ENCODE measurements at regions not wholly inside any gene's neighbourhood (a gene's known extent, or its start where the extent isn't known, plus 50 kb on each side); places are given as distances from the start of the nearest gene placed in this dataset.

DNA sequence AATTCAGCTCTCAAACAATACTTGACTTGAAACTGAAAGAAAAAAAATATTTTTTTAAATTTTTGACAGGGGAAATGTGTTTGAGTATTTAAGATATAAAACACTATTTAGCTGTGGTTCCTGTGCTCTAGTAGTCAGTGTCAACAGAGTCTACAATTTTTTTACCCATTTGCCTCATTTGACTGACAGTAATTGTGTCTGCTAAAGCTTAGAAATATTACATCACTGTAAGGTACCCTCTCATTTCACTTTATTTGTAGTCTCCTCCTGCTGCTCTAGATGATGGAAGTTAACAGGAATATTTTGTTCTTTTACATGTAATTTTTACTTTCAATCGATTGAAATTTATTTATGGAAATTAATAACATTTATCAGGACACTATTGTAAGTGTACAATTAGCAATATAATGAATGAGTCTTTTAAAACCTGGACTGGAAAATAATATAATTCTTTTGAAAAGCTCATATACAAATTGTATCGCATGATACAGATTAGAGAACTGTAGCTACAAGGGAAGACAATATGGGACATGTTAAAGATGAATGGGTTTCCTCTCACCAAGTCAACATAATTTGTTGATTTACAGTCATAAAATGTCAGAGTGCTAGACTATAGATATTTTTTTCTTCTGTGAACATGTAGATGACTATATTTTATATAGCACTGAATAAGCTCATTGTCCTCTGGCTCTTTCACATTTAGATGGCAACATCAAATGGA is 1186.5 kb upstream of the ADGRL3 start:
- DNase-seq (ENCODE audit: low read depth in 2 of 2) = no peak

DNA sequence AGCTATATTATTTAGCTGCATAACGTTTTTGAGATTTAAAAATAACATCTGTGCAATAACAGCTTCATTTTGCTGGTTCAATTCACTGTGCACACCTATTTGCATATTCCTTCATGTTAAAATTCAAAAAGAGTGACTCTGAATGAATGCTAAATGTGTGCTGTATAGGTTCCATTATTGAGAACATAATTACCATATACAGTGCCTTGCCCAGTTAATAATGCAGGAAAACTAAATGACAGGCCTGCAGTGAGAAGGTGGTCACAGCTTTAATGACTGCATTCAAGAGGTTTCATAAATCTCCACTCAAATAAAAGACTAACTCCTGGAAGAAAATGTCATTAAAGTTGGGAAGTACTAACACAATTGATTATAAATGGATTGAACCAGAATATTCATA is 1183.2 kb upstream of the ADGRL3 start:
- DNase-seq (ENCODE audit: low read depth in 2 of 2) = no peak

DNA sequence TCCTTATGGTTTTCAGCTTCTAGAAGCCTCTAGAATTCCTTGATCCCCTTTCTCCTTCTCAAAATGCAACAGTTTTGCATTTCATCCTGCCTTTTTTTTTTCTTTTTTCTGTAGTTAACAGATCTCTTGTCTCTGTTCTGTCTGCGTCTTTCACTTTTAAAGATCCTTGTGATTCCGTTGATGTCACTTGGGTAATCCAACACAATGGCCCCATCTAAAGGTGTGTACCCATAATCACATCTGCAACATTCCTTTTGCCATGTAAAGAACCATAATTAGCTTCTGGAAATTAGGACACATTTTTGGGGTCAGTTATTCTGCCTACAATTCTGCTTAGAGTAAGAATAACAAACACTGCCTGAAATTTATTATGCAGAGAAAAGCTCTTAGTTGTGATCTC is 1180.9 kb upstream of the ADGRL3 start:
- DNase-seq (ENCODE audit: low read depth in 2 of 2) = no peak

DNA sequence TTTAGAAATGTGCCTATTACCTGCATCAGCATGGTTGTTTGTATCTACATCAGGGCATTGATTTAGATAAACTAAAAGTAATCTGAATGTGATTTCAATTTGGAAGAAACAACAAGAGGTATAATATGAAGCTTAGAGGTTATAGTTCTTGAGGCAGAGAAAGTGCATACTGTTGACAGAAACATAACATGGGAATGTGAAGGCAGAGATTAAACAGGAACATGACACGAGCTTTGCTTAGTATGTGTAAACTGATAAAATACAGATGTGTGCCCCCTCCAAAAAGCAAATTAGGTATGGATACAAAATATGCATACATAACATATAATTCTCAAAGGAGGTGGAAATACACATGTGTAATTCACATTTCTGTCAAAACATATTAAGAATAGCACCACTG is 1180.2 kb upstream of the ADGRL3 start:
- DNase-seq (ENCODE audit: low read depth in 2 of 2) = no peak

DNA sequence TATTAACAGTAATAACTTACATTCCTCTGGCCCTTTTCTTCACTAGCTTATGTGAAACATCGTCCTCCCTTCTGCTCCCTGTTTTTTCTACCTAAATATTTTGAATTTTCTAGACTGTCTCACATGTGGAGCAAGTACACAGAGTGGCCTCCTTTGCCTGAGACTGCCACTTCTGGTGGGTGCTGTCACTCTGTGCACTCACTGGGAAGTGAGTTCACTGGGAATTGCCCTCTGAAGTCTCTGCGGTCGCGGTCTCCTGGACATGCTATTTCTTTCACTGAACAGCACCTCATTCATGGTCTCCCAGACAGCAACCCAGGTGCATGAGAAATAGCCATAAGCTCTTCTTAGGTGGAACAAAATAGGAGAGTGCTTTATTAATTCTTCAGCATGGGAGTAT is 1179.7 kb upstream of the ADGRL3 start:
- no peak for DNase-seq (ENCODE audit: low read depth in 2 of 2)

DNA sequence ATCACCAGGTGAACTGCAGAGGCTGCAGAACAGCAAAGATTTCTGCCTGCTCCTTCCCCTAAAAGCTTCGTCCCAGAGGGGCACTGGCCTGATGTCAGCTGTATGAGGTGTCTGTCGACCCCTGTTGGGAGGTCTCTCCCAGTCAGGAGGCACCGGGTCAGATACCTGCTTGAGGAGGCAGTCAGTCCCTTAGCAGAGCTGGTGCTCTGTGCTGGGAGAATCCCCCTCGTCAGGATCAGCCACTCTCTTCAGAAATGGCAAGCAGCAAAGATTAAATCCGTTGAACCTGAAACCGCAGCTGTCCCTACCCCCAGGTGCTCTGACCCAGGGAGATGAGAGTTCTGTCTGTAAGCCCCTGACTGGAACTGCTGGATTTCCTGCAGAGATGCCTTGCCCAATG is 1166.3 kb upstream of the ADGRL3 start:
- DNase-seq (ENCODE audit: low read depth in 2 of 2) = no peak

DNA sequence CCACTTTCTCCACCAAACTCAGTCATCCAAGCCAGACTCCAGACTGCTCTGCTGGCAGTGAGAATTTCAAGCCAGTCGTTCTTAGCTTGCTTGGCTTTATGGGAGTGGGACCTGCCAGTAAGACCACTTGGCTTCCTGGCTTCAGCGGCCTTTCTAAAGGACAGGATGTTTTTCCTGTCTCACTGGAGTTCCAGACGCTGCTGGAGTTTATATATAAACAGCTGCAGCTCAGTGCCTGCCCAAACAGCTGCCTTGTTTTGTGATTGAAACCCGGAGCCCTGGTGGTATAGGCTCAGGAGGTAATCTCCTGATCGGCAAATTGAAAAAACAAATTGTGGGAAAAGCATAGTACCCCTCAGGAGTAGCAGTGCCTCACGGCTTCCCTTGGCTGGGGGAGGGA is 1165.8 kb upstream of the ADGRL3 start:
- no peak for DNase-seq (ENCODE audit: low read depth in 2 of 2)

DNA sequence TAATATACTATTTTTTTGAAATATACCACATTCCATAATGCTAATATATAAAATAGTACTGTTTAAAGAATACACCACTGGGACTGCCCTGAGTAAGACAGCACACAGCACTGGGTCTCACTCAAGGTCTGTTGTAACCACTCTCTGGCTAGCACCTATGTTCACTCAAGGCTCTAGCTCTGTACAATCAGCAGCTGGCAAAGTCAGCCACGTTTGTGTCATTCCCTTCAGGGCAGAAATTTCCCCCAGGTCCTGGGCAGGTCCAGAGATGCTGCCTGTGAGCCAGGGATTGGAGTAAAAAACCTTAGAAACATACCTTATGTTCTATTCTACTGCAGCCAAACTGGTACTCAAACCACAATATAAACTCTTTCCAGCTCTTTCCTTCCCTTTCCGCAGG is 1160.2 kb upstream of the ADGRL3 start:
- no peak for DNase-seq (ENCODE audit: low read depth in 2 of 2)

DNA sequence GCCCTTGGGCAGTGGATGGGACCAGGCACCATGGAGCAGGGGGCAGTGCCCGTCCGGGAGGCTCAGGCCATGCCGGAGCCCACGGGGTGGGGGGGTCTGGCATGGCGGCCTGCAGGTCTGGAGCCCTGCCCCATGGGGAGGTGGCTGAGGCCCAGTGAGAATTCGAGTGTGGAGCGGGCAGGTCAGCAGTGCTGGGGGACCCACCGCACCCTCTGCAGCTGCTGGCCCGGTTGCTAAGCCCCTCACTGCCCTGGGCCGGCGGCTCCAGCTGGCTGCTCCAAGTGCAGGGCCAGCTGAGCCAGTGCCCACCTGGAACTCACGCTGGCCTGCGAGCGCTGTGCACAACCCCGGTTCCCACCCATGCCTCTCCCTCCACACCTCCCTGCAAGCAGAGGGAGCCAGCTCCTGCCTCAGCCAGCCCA is 1157.9 kb upstream of the ADGRL3 start:
- no peak for DNase-seq (ENCODE audit: low read depth in 2 of 2)

DNA sequence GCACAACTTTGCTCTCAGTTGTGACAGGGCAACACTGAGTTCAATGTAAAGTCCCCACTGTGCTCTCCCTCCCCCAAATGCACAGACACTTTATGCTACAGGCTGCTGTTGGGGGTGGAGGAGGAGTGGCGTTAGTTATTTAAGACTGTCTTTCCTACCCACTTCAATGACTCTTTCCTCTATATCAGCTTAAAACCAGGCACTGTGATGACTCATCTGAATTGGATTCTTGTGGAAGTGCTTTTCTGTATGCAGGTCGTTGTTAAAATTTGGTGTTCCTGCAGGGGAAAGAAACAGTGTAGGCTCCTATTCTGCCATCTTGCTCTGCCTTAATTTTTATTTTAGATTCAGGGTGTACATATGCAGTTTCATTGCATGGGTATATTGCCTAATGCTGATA is 1157.2 kb upstream of the ADGRL3 start:
- no peak for DNase-seq (ENCODE audit: low read depth in 2 of 2)

DNA sequence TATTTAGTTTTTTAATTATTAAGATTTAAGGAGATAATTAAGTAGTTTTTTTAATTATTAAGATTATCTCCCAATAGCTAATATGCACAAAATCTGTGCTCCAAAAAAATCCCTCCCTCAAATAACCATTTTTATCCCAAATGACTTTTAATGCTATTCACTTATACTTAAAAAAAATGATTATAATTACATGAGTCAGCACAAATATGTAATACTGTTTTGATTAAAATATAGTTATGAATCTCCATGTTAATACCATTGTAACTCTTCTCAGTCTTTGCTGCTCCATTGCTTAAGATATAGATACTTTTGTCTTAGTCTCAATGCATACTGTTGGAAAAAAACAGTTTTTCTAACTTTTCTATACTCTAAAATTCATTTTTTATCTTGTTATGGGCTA is 1121.1 kb upstream of the ADGRL3 start:
- no peak for DNase-seq (ENCODE audit: low read depth in 2 of 2)

DNA sequence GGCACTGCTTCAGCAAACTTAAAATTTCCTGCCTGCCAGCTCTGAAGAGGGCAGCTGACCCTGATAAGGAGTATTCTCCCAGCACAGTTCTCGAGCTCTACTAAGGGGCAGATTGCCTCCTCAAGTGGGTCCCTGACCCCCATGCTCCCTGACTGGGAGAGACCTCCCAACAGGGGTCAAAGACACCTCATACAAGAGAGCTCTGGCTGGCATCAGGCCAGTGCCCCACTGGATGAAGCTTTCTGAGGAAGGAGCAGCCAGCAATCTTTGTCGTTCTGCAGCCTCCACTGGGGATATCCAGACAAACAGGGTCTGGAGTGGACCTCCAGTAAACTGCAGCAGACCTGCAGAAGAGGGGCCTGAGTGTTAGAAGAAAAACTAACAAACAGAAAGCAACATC is 1118.3 kb upstream of the ADGRL3 start:
- DNase-seq (ENCODE audit: low read depth in 2 of 2) = no peak

DNA sequence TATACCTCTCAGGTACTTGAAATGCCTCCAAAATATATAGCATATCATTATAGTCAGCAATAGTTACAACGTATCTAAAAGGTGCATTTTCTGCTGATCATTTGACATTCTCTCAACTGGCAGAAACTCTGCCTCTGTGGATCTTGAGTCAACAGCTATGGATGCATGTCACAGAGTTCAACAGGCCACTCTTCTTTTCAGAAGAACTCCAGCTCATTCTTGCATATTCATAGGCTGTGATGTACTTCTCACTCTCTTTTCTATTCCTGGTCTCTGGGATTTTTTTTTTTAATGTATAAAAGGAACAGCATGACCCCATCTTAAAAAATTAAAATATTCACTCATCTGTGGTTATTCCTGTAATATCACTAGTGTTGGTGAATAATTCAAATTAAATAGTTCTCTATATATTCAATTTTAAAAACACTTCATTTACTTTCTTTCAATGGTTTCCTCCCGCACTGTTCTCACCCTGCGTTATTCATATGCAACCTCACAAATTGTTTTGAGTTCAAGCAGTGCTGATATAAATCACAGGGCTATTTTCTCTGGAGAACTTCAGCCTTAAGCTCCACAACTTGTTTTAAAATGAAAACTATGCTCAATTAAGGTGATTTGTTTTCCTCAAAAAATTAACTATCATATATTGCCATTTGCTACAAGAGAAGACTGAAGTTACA is 1111.2 kb upstream of the ADGRL3 start:
- DNase-seq (ENCODE audit: low read depth in 2 of 2) = no peak

DNA sequence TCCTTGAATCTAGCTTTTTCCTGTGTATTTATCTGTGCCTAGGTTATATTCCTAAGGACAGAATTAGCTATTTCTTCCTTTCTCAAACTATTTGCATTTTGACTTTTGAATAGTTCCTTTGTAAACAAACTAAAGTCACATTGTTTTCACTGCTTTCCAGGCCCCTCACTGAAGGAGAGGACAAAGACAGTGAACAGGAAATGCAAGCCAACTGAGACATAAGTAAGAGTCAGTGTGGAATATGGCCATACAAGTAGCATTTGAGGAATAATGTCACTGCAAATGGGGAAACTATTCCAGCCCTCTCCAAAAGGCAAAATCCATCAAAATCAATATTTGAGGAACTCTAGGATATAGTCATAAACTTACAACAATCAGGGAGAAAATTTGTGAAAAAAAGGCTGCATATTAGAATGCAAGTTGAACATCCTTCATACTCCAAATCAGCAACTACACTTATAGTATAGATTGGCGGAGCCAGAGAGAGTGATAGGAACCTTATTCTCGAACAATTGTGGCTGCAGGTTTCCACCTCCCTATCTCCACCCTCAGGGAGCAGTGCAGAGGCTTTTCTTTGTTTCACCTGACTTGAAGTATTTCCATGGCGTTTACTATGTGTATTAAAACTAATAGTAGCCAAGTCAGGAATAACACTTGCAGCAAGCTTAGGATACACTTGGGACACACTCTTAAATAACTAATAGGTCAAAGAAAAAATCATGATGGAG is 1110.4 kb upstream of the ADGRL3 start:
- DNase-seq (ENCODE audit: low read depth in 2 of 2) = no peak

DNA sequence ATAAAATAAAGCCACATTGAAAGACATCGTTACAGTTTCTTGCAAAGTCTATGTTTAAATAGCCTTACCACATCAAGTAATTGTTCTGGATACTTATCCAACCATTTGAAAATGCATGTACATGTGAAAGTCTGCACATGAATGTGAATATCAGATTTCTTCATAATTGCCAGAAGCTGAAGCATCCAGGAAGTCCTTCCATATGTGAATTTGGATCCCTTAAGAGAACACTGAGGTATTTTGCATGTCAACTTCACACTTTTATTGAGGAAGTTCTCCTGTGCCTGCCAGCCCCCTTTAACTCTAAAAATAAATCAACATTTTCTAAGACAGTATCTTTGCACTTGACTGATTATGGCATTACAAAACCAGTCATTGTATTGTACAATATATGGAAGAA is 1103.5 kb upstream of the ADGRL3 start:
- DNase-seq (ENCODE audit: low read depth in 2 of 2) = no peak

DNA sequence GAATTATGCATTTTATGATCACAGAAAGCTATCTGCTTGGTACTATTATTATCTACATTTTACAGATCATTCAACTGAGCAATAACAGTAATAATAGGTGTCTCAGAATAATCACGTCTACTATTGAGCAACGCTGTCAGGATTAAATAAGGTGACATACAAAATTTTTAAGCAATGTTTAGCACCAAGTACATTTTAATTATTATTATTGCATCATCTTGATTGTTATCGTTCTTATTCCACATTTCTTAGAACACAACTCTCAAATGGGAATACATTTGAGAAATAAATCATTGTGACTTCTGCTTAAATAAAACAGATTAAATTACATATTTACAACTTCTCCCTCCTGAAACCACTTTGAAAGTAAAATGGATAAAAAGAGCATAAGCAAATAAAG is 1083.5 kb upstream of the ADGRL3 start:
- DNase-seq (ENCODE audit: low read depth in 2 of 2) = no peak

DNA sequence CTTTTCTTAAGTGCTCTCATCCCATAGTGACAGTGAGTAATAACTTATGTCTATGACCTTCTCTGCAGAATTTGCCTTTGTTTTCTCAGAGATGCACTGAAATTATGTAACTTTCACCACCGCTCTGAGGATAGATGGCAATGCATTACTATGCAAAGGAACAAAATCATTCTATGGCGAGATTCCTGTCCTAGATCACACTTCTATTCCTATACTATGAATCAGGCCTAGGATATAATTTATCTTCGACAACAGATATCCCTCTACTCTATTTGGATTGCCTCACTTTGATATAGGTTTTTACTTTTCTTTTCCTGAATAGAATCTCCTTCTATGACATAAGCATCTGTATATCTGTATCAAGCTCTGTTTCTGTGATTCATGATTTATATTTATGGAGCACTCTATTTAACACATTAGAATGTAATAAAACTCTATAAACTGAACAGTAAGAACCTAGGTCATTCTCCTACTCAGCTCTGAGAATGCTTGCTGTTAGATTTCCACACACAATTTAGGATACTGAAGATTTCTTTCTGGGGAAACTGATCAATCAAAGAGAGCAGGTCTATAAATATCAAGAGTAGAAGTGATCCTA is 1082.3 kb upstream of the ADGRL3 start:
- DNase-seq (ENCODE audit: low read depth in 2 of 2) = no peak

DNA sequence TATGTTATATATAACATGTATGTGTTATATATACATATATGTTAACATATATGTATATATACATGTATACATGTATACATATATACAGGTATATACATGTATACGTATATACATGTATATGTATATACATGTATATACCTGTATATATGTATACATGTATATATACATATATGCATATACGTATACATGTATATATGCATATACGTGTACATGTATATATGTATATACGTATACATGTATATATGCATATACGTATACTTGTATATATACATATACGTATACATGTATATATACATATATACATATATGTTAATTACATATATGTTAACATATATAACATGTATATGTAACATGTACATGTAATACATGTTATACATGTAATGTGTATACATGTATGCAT is 1077.3 kb upstream of the ADGRL3 start:
- DNase-seq (ENCODE audit: low read depth in 2 of 2) = no peak

DNA sequence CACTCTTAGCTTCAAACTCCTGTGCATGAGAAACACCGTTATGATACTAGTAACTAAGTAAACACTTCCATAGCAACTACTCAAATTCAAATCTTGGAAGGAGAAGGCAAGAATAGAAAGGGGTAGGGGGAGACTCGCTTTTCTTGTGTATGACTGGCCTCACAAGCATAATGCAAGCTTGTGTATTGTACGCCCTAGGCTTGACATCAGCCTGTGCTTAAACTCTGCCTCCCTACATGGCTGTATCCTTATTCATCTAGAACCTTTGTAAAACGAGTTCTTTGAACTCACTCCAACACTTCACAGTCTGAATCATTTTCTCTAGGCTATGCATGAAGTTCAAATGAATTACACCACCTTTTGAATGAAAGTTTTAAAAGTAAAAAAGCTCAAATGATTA is 1071.2 kb upstream of the ADGRL3 start:
- DNase-seq (ENCODE audit: low read depth in 2 of 2) = no peak

DNA sequence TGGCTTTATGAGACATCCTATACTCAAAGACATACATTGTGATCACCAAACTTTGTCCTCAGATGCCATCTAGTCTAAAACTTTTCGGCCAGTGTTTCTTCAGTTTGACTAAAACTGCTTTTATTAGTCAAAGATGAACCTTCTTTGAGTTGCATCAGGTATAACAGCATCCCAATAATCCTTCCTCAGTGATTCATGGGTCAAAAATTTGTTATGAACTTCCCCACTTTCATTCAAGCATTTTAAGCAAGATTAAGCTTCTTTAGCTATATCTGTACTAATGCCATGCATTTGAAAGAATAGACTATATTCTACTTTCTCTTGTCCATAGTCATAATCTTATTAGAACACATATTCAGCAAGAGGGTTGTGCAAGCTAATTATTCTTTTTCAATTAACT is 1070.4 kb upstream of the ADGRL3 start:
- DNase-seq (ENCODE audit: low read depth in 2 of 2) = no peak

DNA sequence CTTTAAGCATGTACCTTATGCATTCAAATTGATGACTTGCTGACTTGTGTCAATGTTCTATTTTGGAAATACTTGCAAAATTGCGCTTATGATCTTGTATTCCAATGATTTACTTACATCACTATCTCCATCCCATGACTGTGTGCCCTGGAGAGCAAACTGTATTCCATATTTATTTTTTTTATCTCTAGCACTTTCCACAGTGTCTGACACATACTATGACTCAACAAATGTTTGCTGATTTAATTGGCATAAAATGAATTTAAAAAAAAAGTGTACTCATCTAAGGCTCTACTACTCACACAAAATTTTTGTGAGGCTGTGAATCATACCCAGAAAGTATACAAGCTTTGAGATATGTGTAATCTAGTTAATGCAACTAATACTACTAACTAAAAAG is 1066.8 kb upstream of the ADGRL3 start:
- DNase-seq (ENCODE audit: low read depth in 2 of 2) = no peak

DNA sequence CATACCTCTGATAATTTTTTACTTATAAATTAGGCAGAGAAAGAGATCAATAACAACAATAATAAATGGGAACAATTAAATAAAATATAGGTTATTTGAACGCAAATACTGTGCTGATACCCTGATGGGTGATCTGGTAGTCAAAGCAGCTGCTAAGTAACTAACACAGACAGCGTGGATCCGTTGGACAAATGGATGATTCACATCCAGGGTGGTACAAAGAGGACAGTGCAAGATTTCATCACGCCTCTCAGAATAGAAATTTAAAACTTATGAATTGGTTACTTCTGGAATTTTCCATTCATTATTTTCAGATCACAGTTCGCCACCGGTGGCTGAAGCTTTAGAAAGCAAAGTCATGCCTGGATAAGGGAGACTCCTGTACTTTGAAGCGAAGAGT is 1066.0 kb upstream of the ADGRL3 start:
- DNase-seq (ENCODE audit: low read depth in 2 of 2) = no peak

DNA sequence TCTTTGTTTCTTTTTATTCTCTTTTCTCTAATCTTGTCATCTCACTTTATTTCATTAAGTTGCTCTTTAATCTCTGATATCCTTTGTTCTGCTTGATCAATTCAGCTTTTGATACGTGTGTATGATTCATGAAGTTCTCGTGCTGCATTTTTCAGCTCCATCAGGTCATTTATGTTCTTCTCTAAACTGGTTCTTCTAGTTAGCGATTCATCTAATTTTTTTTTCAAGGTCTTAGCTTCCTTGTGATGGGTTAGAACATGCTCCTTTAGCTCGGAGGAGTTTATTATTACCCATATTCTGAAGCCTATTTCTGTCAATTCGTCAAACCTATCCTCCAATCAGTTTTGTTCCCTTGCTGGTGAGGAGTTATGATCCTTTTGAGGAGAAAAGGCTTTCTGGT is 1045.0 kb upstream of the ADGRL3 start:
- no peak for DNase-seq (ENCODE audit: low read depth in 2 of 2)

Data from stimulated activated CD4-positive, alpha-beta T cell treated with anti-CD3 and anti-CD28 coated beads, Interleukin-1b, Interleukin-23, amount 100 ng/mL, for 1 hour (primary cell).